ENCODE measurements at regions not wholly inside any gene's neighbourhood (a gene's known extent, or its start where the extent isn't known, plus 50 kb on each side); places are given as distances from the start of the nearest gene placed in this dataset.

- 9% methylated on average over 1 of the region's 1 CpG for WGBS (ENCODE audit: missing lambda C conversion rate)
- no peak for DNase-seq (ENCODE audit: low read depth in 1 of 2, low spot score in 1 of 2)
- H3K27ac ChIP-seq: no peak overlapping the region
- H3K4me1 ChIP-seq: no peaks in the 10 kb centered on the region
- no peak for TF ChIP-seq ZFP36 (IDR thresholded peaks at IDR 0.05; ENCODE audit: borderline replicate concordance, partially characterized antibody)
- no peak for TF ChIP-seq GATA3 (IDR thresholded peaks at IDR 0.05; ENCODE audit: borderline replicate concordance)
- TF ChIP-seq FOSB (CRISPR knock-in tag; IDR thresholded peaks at IDR 0.05): no peak
- no peak for TF ChIP-seq MAX (IDR thresholded peaks at IDR 0.05)
- no peak for TF ChIP-seq EHF (CRISPR knock-in tag; IDR thresholded peaks at IDR 0.05)
- no peak for TF ChIP-seq CHD2 (IDR thresholded peaks at IDR 0.05; ENCODE audit: low read length, partially characterized antibody)
- no peak for TF ChIP-seq RNF2 (IDR thresholded peaks at IDR 0.05; ENCODE audit: borderline replicate concordance, low read depth)
- TF ChIP-seq HOXB5 (CRISPR knock-in tag; IDR thresholded peaks at IDR 0.05): no peak
- no peak for TF ChIP-seq POLR2A (IDR thresholded peaks at IDR 0.05; ENCODE audit: low read length)
- TF ChIP-seq JUN (IDR thresholded peaks at IDR 0.05): no peak
- no peak for TF ChIP-seq EP300 (IDR thresholded peaks at IDR 0.05)
- ChIA-PET CTCF (interaction anchor here (1.7 kb wide), 1 partner anchor 17 kb away, joined by 7 read pairs; no protein-coding TSS in a partner anchor), POLR2A (no interaction called here)
- no peaks in the 10 kb centered on the region for H3K9me3 ChIP-seq
- ATAC-seq: no peak
- H3K4me3 ChIP-seq: no peak overlapping the region
- H3K4me2 ChIP-seq: no peak overlapping the region
- no peak for FAIRE-seq
Observed at GRCh38 chr5:102663749-102664530, 91.2 kb upstream of the PAM start.

GRCh38 chr5:102664616-102665335, 90.3 kb upstream of the PAM start:
- POLR2A ChIA-PET: no interaction called here

More at GRCh38 chr5:102664616-102665335, 90.3 kb upstream of the PAM start:
- FAIRE-seq: no peak
- Histone ChIP-seq H3K4me1 (no peaks in the 10 kb centered on the region), H3K4me3 (no peak overlapping the region), H3K27ac (no peak overlapping the region), H3K4me2 (no peak overlapping the region), H3K9me3 (no peaks in the 10 kb centered on the region)
- DNase-seq (ENCODE audit: low read depth in 1 of 2, low spot score in 1 of 2): no peak
- TF ChIP-seq PHF8 (IDR thresholded peaks at IDR 0.05; ENCODE audit: borderline replicate concordance, low read depth) (no peak), RNF2 (IDR thresholded peaks at IDR 0.05; ENCODE audit: borderline replicate concordance, low read depth) (no peak), HOXB5 (CRISPR knock-in tag; IDR thresholded peaks at IDR 0.05) (no peak), JUNB (IDR thresholded peaks at IDR 0.05) (no peak), FOSL2 (IDR thresholded peaks at IDR 0.05) (no peak), FOSL2 (CRISPR knock-in tag; IDR thresholded peaks at IDR 0.05) (no peak), ZNF302 (CRISPR knock-in tag; IDR thresholded peaks at IDR 0.05) (no peak), EHMT2 (IDR thresholded peaks at IDR 0.05; ENCODE audit: low read depth) (no peak), CHD2 (IDR thresholded peaks at IDR 0.05; ENCODE audit: low read length, partially characterized antibody) (no peak), CTCF (IDR thresholded peaks at IDR 0.05) (no peak), SREBF2 (IDR thresholded peaks at IDR 0.05) (no peak), RAD21 (conservative IDR thresholded peaks at IDR 0.05 in 1 of 2, IDR thresholded peaks at IDR 0.05 in 1 of 2) (no peak), ZFP36 (IDR thresholded peaks at IDR 0.05; ENCODE audit: borderline replicate concordance, partially characterized antibody) (no peak), GATA3 (IDR thresholded peaks at IDR 0.05; ENCODE audit: borderline replicate concordance) (no peak), TFCP2L1 (CRISPR knock-in tag; IDR thresholded peaks at IDR 0.05) (no peak), HOXA7 (CRISPR knock-in tag; IDR thresholded peaks at IDR 0.05) (no peak), ESRRA (IDR thresholded peaks at IDR 0.05; ENCODE audit: borderline replicate concordance, low read length) (no peak), HES2 (IDR thresholded peaks at IDR 0.05) (no peak)
- TF ChIP-seq, protein P1, sequence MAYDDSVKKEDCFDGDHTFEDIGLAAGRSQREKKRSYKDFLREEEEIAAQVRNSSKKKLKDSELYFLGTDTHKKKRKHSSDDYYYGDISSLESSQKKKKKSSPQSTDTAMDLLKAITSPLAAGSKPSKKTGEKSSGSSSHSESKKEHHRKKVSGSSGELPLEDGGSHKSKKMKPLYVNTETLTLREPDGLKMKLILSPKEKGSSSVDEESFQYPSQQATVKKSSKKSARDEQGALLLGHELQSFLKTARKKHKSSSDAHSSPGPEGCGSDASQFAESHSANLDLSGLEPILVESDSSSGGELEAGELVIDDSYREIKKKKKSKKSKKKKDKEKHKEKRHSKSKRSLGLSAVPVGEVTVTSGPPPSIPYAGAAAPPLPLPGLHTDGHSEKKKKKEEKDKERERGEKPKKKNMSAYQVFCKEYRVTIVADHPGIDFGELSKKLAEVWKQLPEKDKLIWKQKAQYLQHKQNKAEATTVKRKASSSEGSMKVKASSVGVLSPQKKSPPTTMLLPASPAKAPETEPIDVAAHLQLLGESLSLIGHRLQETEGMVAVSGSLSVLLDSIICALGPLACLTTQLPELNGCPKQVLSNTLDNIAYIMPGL (CRISPR knock-in tag; IDR thresholded peaks at IDR 0.05; ENCODE audit: borderline replicate concordance): no peak
- TF ChIP-seq, protein P2, sequence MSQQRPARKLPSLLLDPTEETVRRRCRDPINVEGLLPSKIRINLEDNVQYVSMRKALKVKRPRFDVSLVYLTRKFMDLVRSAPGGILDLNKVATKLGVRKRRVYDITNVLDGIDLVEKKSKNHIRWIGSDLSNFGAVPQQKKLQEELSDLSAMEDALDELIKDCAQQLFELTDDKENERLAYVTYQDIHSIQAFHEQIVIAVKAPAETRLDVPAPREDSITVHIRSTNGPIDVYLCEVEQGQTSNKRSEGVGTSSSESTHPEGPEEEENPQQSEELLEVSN (IDR thresholded peaks at IDR 0.05; ENCODE audit: borderline replicate concordance, low read depth): no peak
- TF ChIP-seq, protein P3, sequence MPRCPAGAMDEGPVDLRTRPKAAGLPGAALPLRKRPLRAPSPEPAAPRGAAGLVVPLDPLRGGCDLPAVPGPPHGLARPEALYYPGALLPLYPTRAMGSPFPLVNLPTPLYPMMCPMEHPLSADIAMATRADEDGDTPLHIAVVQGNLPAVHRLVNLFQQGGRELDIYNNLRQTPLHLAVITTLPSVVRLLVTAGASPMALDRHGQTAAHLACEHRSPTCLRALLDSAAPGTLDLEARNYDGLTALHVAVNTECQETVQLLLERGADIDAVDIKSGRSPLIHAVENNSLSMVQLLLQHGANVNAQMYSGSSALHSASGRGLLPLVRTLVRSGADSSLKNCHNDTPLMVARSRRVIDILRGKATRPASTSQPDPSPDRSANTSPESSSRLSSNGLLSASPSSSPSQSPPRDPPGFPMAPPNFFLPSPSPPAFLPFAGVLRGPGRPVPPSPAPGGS (IDR thresholded peaks at IDR 0.05): no peak
- CTCF ChIA-PET: interaction anchor here (1.7 kb wide), 1 partner anchor 16 kb away, joined by 7 read pairs; no protein-coding TSS in a partner anchor
- no peak for ATAC-seq
- WGBS (ENCODE audit: missing lambda C conversion rate): 21% methylated on average over 4 of the region's 4 CpGs
